ENCODE measurements at regions not wholly inside any gene's neighbourhood (a gene's known extent, or its start where the extent isn't known, plus 50 kb on each side); places are given as distances from the start of the nearest gene placed in this dataset.
"Not testable (repeated sequence)": the region's sequence is repeated elsewhere in the genome, so short reads cannot be mapped to it uniquely, and the experiment has no call there.

- DNase-seq, result no peak
These were observed 214.2 kb downstream of the SH2D4B start for GRCh38 chr10:80751940-80752339.

GRCh38 chr10:80753612-80754011, 215.9 kb downstream of the SH2D4B start:
- DNase-seq, result no peak

- DNase-seq, result no peak
These were observed 218.2 kb downstream of the SH2D4B start for GRCh38 chr10:80755893-80756292.

GRCh38 chr10:80759693-80760092, 222.0 kb downstream of the SH2D4B start:
- DNase-seq, result no peak

GRCh38 chr10:80760914-80761371, 223.2 kb downstream of the SH2D4B start:
- no peak for DNase-seq

DNA sequence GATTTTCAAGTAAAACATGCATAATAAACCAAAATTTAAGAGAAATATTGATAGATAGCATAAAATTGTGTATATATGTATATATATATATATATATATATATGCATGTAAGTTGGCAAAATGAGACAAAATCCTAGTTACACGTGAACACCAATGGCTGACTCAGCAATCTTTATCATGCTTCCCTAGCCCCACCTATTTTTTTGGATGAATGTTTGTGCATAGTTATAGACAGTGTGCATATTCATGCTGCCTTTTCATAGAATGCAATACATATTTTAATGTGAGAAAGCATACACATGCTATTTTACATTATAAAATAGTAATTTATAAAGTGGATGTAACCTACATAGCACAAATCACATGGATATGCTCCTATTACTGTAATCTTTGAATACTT, 230.3 kb downstream of the SH2D4B start:
- DNase-seq, result no peak

- DNase-seq, result no peak
These were observed 232.0 kb downstream of the SH2D4B start for GRCh38 chr10:80769700-80770160.

GRCh38 chr10:80770239-80770638, 232.5 kb downstream of the SH2D4B start:
- DNase-seq, result no peak

- DNase-seq, result no peak
These were observed 233.6 kb downstream of the SH2D4B start for GRCh38 chr10:80771285-80771684.

- DNase-seq, result no peak
These were observed 234.3 kb downstream of the SH2D4B start for GRCh38 chr10:80771902-80772555.

DNA sequence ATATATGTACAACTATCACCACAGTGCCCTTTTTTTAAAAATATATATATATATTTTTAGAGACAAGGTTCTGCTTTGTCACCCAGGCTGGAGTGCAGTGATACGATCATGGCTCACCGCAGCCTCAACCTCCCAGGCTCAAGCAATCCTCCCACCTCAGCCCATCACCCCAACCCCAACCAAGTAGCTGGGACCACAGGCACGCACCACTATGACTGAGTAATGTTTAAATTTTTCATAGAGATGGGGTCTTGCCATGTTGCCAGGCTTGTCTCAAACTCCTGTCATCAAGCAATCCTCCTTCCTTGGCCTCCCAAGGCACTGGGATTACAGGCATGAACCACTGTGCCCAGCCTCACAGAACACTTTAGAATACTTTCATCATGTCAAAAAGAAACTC, 234.9 kb downstream of the SH2D4B start:
- DNase-seq, result no peak

DNA sequence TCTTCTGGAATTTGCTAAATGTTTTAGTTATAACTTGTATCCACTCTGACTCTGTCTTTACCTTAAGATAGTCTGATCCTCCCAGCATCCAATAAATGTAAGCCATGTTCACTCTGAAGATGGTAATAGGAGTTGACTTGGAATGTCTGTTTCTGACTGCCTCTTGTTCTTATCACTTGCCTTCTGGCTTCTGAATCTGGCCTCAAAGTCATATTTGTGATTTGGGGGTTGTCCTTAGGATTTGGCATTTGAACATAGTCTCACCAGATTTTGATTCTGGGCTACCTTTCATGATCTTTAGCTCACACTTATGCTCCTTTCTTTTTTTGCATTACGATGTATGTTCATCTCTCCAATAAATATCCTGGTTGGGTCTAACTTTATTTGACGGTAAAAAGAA, 247.0 kb downstream of the SH2D4B start:
- DNase-seq, result no peak

- DNase-seq, result no peak
These were observed 248.6 kb downstream of the SH2D4B start for GRCh38 chr10:80786322-80786721.

GRCh38 chr10:80787952-80788351, 250.2 kb downstream of the SH2D4B start:
- DNase-seq, result no peak

GRCh38 chr10:80794994-80795393, 257.3 kb downstream of the SH2D4B start:
- no peak for DNase-seq

GRCh38 chr10:80805343-80806020, 267.8 kb downstream of the SH2D4B start:
- no peak for DNase-seq

- DNase-seq, result no peak
These were observed 276.5 kb downstream of the SH2D4B start for GRCh38 chr10:80814147-80814652.

DNA sequence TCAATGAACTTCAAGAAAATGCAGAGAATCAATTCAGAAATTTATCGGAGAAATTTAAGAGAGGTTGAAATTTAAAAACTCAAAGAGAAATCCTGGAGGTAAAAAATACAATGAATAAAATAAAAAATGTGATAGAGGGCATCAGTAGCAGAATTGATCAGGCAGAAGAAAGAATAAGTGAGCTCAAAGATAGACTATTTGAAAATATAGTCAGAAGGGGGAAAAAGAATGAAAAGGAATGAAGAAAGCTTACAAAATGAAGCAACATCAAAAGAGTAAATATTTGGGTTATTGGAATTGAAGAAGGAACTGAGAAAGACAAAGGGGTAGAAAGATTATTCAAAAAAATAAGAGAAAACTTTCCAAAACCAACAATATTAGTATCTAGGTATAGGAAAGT, 291.4 kb downstream of the SH2D4B start:
- no peak for DNase-seq

DNA sequence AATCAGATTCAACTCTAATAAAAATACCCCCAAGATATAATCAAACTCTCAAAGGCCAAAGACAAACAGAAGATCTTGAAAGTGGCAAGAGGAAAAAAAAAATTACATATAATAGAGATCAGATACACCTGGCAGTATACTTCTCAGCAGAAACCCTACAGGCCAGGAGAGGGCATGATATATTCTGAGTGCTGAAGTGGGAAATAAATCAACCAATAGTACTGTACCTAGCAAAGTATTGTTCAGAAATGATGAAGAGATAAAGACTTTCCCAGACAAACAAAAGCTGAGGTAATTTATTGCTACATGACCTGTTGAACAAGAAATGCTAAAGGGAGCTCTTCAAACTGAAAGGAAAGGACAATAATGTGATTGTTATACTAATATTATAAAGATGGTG, 291.9 kb downstream of the SH2D4B start:
- no peak for DNase-seq

- not testable (repeated sequence) for DNase-seq
These were observed 295.0 kb downstream of the SH2D4B start for GRCh38 chr10:80832693-80833092.

- DNase-seq, result no peak
These were observed 317.8 kb downstream of the SH2D4B start for GRCh38 chr10:80855348-80855971.

GRCh38 chr10:80856186-80856585, 318.5 kb downstream of the SH2D4B start:
- no peak for DNase-seq

- not testable (repeated sequence) for DNase-seq
These were observed 321.6 kb downstream of the SH2D4B start for GRCh38 chr10:80859279-80859678.

- DNase-seq, result no peak
These were observed 323.0 kb downstream of the SH2D4B start for GRCh38 chr10:80860719-80861118.

All from HCEC 1CT (cell line).